HCT116 (cell line): ENCODE measurements at regions not wholly inside any gene's neighbourhood (a gene's known extent, or its start where the extent isn't known, plus 50 kb on each side); places are given as distances from the start of the nearest gene placed in this dataset.

Source experiments
- ATAC-seq: fragments of 200-7000 bp; cut with Tn5 transposase; 2 replicates; pipeline ENCODE4 v1.9.1; 2020; ENCODE audit warnings: mild to moderate bottlenecking, moderate library complexity
- BruUV-seq: library from RNA; stranded (reverse); fragments of 400-500 nt; replicated peaks from 2 replicates; lab custom pipeline; 2021; lab: Mats Ljungman, UMichigan
- CTCF ChIA-PET: fragments of 300-600 bp; sonication (Branson Sonifier 250); formaldehyde crosslinking; loops from one replicate; lab custom pipeline; 2021; ENCODE audit warnings: antibody characterized with exemption; lab: Charles Lee
- POLR2A ChIA-PET: fragments of 300-600, 350-600 bp; sonication (Branson Sonifier 250); formaldehyde crosslinking; loops from one replicate; lab custom pipeline; 2021; ENCODE audit warnings: antibody characterized with exemption; lab: Charles Lee
- RAD21 ChIA-PET, 2 experiments: fragments of 300-600 bp; sonication (Branson Sonifier 250); formaldehyde crosslinking; loops; one replicate each; lab custom pipeline; 2023; ENCODE audit warnings: low total read pairs in 2 of 2; ENCODE audit not compliant: uncharacterized antibody in 2 of 2, unreplicated experiment in 2 of 2, low non-redundant PET in 1 of 2; lab: Charles Lee
- DNase-seq: peaks from one replicate; pipeline ENCODE4 v3.0.0-alpha.2; 2010; ENCODE audit warnings: low read depth, low spot score
- H2AFZ ChIP-seq: fragments of 200-600 bp; shearing (Covaris generic), sonication (generic); 2 replicates; pipeline ENCODE4 v1.6.1; 2017; ENCODE audit warnings: low read depth, mixed run types, mixed read lengths, antibody characterized with exemption, low read length; ENCODE audit not compliant: poor library complexity, severe bottlenecking
- H3K27ac ChIP-seq: 2 replicates; pipeline ENCODE4 v1.5.1; 2012; ENCODE audit warnings: low read depth, low read length
- H3K27me3 ChIP-seq: fragments of 200-600 bp; sonication (generic); 2 replicates; pipeline ENCODE4 v1.6.1; 2016; ENCODE audit warnings: mixed run types, low read length, mixed read lengths; ENCODE audit not compliant: insufficient read depth
- H3K36me3 ChIP-seq, 2 experiments: fragments of 200-500 bp in 1 of 2; fragments of 200-600 bp in 1 of 2; sonication (Bioruptor generic) in 1 of 2; sonication (generic) in 1 of 2; 2 replicates each; pipeline versions ENCODE4 v1.5.1 to v1.6.1; 2014 to 2016; ENCODE audit warnings: low read length in 2 of 2, inconsistent platforms in 1 of 2, mixed read lengths in 1 of 2, mixed run types in 1 of 2; ENCODE audit not compliant: insufficient read depth in 2 of 2, control insufficient read depth in 1 of 2
- H3K4me1 ChIP-seq, 2 experiments: fragments of 200-600 bp in 1 of 2; sonication (generic) in 1 of 2; 2 replicates each; pipeline versions ENCODE4 v1.5.1 to v1.6.1; 2012 to 2017; ENCODE audit warnings: low read length in 2 of 2, inconsistent platforms in 1 of 2, mild to moderate bottlenecking in 1 of 2, mixed read lengths in 1 of 2, mixed run types in 1 of 2, moderate library complexity in 1 of 2; ENCODE audit not compliant: insufficient read depth in 2 of 2, control insufficient read depth in 1 of 2
- H3K4me2 ChIP-seq: fragments of 200-600 bp; sonication (generic); 2 replicates; pipeline ENCODE4 v1.6.1; 2017; ENCODE audit warnings: mixed run types, low read length, mixed read lengths
- H3K4me3 ChIP-seq, 2 experiments: fragments of 200-600 bp in 1 of 2; sonication (generic) in 1 of 2; replicated peaks in 1 of 2; 2 replicates each; pipeline ENCODE4 v1.5.1; 2011 to 2016; ENCODE audit warnings: low read length in 2 of 2, control low read depth in 1 of 2, low read depth in 1 of 2, mild to moderate bottlenecking in 1 of 2, mixed read lengths in 1 of 2, mixed run types in 1 of 2
- H3K79me2 ChIP-seq: fragments of 200-600 bp; sonication (generic); 2 replicates; pipeline ENCODE4 v1.6.1; 2017; ENCODE audit warnings: mild to moderate bottlenecking, mixed run types, low read length, moderate library complexity, mixed read lengths; ENCODE audit not compliant: insufficient read depth
- H3K9ac ChIP-seq: fragments of 200-600 bp; sonication (generic); 2 replicates; pipeline ENCODE4 v1.6.1; 2016; ENCODE audit warnings: low read length, mixed read lengths
- H3K9me2 ChIP-seq: fragments of 200-600 bp; sonication (generic), shearing (Covaris generic); 2 replicates; pipeline ENCODE4 v1.6.1; 2017; ENCODE audit warnings: mixed run types, mild to moderate bottlenecking, moderate library complexity; ENCODE audit not compliant: insufficient read depth
- H3K9me3 ChIP-seq, 2 experiments: fragments of 200-500 bp in 1 of 2; fragments of 200-600 bp in 1 of 2; sonication (Bioruptor generic) in 1 of 2; sonication (generic) in 1 of 2; 2 replicates each; pipeline ENCODE4 v1.6.1; 2014 to 2017; ENCODE audit warnings: low read length in 2 of 2, mixed read lengths in 2 of 2, inconsistent platforms in 1 of 2, low read depth in 1 of 2, mild to moderate bottlenecking in 1 of 2, mixed run types in 1 of 2, moderate library complexity in 1 of 2; ENCODE audit not compliant: control insufficient read depth in 1 of 2, insufficient read depth in 1 of 2
- H4K20me1 ChIP-seq: fragments of 200-600 bp; sonication (generic), shearing (Covaris generic); 2 replicates; pipeline ENCODE4 v1.6.1; 2017; ENCODE audit warnings: mixed run types, mild to moderate bottlenecking, moderate library complexity; ENCODE audit not compliant: insufficient read depth
- CEBPB ChIP-seq: IDR thresholded peaks from 2 replicates; pipeline ENCODE4 v1.6.1; 2012; ENCODE audit warnings: low read depth
- ELF1 ChIP-seq: IDR thresholded peaks from 2 replicates; pipeline ENCODE4 v1.6.1; 2012; ENCODE audit warnings: low read depth, borderline replicate concordance
- EZH2 ChIP-seq: fragments of 200-600 bp; sonication (generic); IDR thresholded peaks from 2 replicates; pipeline ENCODE4 v1.6.1; 2017; ENCODE audit warnings: antibody characterized with exemption, mixed run types
- EZH2phosphoT487 ChIP-seq: fragments of 200-600 bp; IDR thresholded peaks from 2 replicates; pipeline ENCODE4 v1.6.1; 2018; ENCODE audit warnings: antibody characterized with exemption, borderline replicate concordance
- FOSL1 ChIP-seq: IDR thresholded peaks from 2 replicates; pipeline ENCODE4 v1.6.1; 2012; ENCODE audit warnings: low read depth
- JUND ChIP-seq: IDR thresholded peaks from 2 replicates; pipeline ENCODE4 v1.6.1; 2012
- POLR2A ChIP-seq: IDR thresholded peaks from 2 replicates; pipeline ENCODE4 v1.7.0; 2011; ENCODE audit warnings: borderline replicate concordance; ENCODE audit not compliant: insufficient read depth, insufficient read length; ENCODE audit errors: extremely low read depth
- POLR2AphosphoS5 ChIP-seq: IDR thresholded peaks from 2 replicates; pipeline ENCODE4 v1.6.1; 2011; ENCODE audit warnings: mild to moderate bottlenecking, low read depth, low read length, moderate library complexity
- RAD21 ChIP-seq: IDR thresholded peaks from 2 replicates; pipeline ENCODE4 v1.6.1; 2012; ENCODE audit warnings: low read depth, mild to moderate bottlenecking
- SIN3A ChIP-seq: IDR thresholded peaks from 2 replicates; pipeline ENCODE4 v1.6.1; 2012; ENCODE audit warnings: low read depth
- SP1 ChIP-seq: IDR thresholded peaks from 2 replicates; pipeline ENCODE4 v1.6.1; 2012; ENCODE audit warnings: low read depth
- SRF ChIP-seq: IDR thresholded peaks from 2 replicates; pipeline ENCODE4 v1.6.1; 2012; ENCODE audit warnings: low read depth
- ZFX ChIP-seq: fragments of 450-650 bp; IDR thresholded peaks from 2 replicates; pipeline ENCODE4 v1.6.1; 2017
- ZNF274 ChIP-seq: fragments of 200-500 bp; sonication (Bioruptor generic); IDR thresholded peaks from 2 replicates; pipeline ENCODE4 v1.6.1; 2014; ENCODE audit warnings: mild to moderate bottlenecking, low read depth, low read length, inconsistent platforms
- intact Hi-C: fragments of 100-400 bp; cut with micrococcal nuclease; formaldehyde crosslinking; loops from 2 replicates; pipeline ENCODE4 v1.10.0; 2022
- TF ChIP-seq, protein P1 (sequence below): IDR thresholded peaks from 2 replicates; pipeline ENCODE4 v1.6.1; 2011; ENCODE audit warnings: mild to moderate bottlenecking, low read length, moderate library complexity; ENCODE audit not compliant: insufficient replicate concordance; ENCODE audit errors: extremely low read depth
- TF ChIP-seq, protein P2 (sequence below): IDR thresholded peaks from 2 replicates; pipeline ENCODE4 v1.6.1; 2012; ENCODE audit warnings: low read depth
- TF ChIP-seq, protein P3 (sequence below): IDR thresholded peaks from 2 replicates; pipeline ENCODE4 v1.6.1; 2012
- TF ChIP-seq, protein P4 (sequence below): IDR thresholded peaks from 2 replicates; pipeline ENCODE4 v1.6.1; 2012

DNA sequence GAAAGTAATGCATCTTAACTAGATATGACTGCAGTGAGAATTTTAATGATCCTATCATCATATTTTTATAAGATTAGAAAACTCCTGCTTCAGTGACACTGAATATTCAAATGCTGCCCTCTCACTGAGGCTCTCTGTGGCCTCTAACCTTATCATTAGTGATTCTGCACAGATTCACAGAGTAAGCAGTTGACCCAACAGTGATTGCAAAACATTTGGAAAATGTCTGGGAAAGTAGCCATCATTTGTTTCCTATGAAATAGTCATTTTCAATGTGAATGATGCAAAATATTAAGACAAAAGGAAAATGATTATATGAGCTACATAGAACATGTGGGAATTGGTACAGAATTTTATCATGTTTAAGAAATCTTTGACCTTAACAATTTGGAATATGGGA is 210.3 kb downstream of the TBX18 start:
- no TSS peak for BruUV-seq
- no peaks in the 10 kb centered on the region for H3K9me3 ChIP-seq

More for the DNA sequence above, 210.3 kb downstream of the TBX18 start:
- no peaks in the 10 kb centered on the region for H4K20me1 ChIP-seq
- H3K36me3 ChIP-seq, result no peaks in the 10 kb centered on the region
- H3K4me1 ChIP-seq, result no peaks in the 10 kb centered on the region
- TF ChIP-seq RAD21, result no peak
- TF ChIP-seq ZNF274, result no peak
- no peak for TF ChIP-seq EZH2phosphoT487
- no peak for TF ChIP-seq FOSL1
- no peak for TF ChIP-seq SIN3A
- no peak for TF ChIP-seq CEBPB
- TF ChIP-seq, protein P1, sequence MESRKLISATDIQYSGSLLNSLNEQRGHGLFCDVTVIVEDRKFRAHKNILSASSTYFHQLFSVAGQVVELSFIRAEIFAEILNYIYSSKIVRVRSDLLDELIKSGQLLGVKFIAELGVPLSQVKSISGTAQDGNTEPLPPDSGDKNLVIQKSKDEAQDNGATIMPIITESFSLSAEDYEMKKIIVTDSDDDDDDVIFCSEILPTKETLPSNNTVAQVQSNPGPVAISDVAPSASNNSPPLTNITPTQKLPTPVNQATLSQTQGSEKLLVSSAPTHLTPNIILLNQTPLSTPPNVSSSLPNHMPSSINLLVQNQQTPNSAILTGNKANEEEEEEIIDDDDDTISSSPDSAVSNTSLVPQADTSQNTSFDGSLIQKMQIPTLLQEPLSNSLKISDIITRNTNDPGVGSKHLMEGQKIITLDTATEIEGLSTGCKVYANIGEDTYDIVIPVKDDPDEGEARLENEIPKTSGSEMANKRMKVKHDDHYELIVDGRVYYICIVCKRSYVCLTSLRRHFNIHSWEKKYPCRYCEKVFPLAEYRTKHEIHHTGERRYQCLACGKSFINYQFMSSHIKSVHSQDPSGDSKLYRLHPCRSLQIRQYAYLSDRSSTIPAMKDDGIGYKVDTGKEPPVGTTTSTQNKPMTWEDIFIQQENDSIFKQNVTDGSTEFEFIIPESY, result no peak
- TF ChIP-seq, protein P2, sequence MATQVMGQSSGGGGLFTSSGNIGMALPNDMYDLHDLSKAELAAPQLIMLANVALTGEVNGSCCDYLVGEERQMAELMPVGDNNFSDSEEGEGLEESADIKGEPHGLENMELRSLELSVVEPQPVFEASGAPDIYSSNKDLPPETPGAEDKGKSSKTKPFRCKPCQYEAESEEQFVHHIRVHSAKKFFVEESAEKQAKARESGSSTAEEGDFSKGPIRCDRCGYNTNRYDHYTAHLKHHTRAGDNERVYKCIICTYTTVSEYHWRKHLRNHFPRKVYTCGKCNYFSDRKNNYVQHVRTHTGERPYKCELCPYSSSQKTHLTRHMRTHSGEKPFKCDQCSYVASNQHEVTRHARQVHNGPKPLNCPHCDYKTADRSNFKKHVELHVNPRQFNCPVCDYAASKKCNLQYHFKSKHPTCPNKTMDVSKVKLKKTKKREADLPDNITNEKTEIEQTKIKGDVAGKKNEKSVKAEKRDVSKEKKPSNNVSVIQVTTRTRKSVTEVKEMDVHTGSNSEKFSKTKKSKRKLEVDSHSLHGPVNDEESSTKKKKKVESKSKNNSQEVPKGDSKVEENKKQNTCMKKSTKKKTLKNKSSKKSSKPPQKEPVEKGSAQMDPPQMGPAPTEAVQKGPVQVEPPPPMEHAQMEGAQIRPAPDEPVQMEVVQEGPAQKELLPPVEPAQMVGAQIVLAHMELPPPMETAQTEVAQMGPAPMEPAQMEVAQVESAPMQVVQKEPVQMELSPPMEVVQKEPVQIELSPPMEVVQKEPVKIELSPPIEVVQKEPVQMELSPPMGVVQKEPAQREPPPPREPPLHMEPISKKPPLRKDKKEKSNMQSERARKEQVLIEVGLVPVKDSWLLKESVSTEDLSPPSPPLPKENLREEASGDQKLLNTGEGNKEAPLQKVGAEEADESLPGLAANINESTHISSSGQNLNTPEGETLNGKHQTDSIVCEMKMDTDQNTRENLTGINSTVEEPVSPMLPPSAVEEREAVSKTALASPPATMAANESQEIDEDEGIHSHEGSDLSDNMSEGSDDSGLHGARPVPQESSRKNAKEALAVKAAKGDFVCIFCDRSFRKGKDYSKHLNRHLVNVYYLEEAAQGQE, result no peak
- TF ChIP-seq, protein P3, sequence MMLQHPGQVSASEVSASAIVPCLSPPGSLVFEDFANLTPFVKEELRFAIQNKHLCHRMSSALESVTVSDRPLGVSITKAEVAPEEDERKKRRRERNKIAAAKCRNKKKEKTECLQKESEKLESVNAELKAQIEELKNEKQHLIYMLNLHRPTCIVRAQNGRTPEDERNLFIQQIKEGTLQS, result no peak
- no peak for TF ChIP-seq SRF
- TF ChIP-seq ELF1, result no peak
- TF ChIP-seq SP1, result no peak
- TF ChIP-seq, protein P4, sequence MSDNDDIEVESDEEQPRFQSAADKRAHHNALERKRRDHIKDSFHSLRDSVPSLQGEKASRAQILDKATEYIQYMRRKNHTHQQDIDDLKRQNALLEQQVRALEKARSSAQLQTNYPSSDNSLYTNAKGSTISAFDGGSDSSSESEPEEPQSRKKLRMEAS, result no peak
- no peak for TF ChIP-seq POLR2AphosphoS5
- no peak for TF ChIP-seq POLR2A
- TF ChIP-seq JUND, result no peak
- no peak for TF ChIP-seq ZFX
- no peak for TF ChIP-seq EZH2
- H3K4me3 ChIP-seq, result no peak overlapping the region
- no peak for ATAC-seq
- CTCF ChIA-PET, result no interaction called here
- no peak overlapping the region for H2AFZ ChIP-seq
- H3K4me2 ChIP-seq, result no peak overlapping the region
- no peak overlapping the region for H3K27ac ChIP-seq
- H3K9ac ChIP-seq, result no peak overlapping the region
- H3K27me3 ChIP-seq, result no peaks in the 10 kb centered on the region
- RAD21 ChIA-PET, result no interaction called here
- H3K79me2 ChIP-seq, result no peaks in the 10 kb centered on the region
- POLR2A ChIA-PET, result no interaction called here
- no peak for DNase-seq
- intact Hi-C loops, result no loop called here
- H3K9me2 ChIP-seq, result no peaks in the 10 kb centered on the region
